H1 (cell line): ENCODE measurements at regions not wholly inside any gene's neighbourhood (a gene's known extent, or its start where the extent isn't known, plus 50 kb on each side); places are given as distances from the start of the nearest gene placed in this dataset.

Experiments used
- CTCF ChIA-PET: fragments of 300-600 bp; sonication (Branson Sonifier 250); formaldehyde crosslinking; loops from one replicate; lab custom pipeline; 2021; ENCODE audit not compliant: partially characterized antibody; lab: Charles Lee
- POLR2A ChIA-PET: fragments of 300-600 bp; sonication (Branson Sonifier 250); formaldehyde crosslinking; loops from one replicate; lab custom pipeline; 2021; ENCODE audit warnings: inconsistent platforms; ENCODE audit not compliant: partially characterized antibody; lab: Charles Lee
- DNase-seq, 2 experiments: peaks; one replicate each; pipeline versions ENCODE4 v3.0.0 to v3.0.0-alpha.2; 2010 to 2022; ENCODE audit warnings: low spot score in 2 of 2, low read depth in 1 of 2, mixed read lengths in 1 of 2
- FAIRE-seq: peaks from 2 replicates; lab custom pipeline; 2011; peaks lifted over from hg19 to GRCh38; lab: Jason Lieb, UNC
- H2AFZ ChIP-seq: 2 replicates; pipeline ENCODE4 v1.8.1; 2012; ENCODE audit warnings: low read length, inconsistent platforms
- H2AK5ac ChIP-seq: 2 replicates; pipeline ENCODE4 v1.6.1; 2013; ENCODE audit warnings: low read depth, low read length
- H2BK120ac ChIP-seq: replicated peaks from 2 replicates; pipeline ENCODE3; 2013; ENCODE audit warnings: low read depth, low read length, inconsistent platforms
- H2BK12ac ChIP-seq: 2 replicates; pipeline ENCODE4 v1.6.1; 2013; ENCODE audit warnings: low read depth, low read length
- H2BK15ac ChIP-seq: 2 replicates; pipeline ENCODE4 v1.6.1; 2013; ENCODE audit warnings: low read length
- H2BK20ac ChIP-seq: 2 replicates; pipeline ENCODE4 v1.6.1; 2013; ENCODE audit warnings: low read length
- H2BK5ac ChIP-seq: 2 replicates; pipeline ENCODE4 v1.6.1; 2013; ENCODE audit warnings: low read depth, low read length
- H3K14ac ChIP-seq: 2 replicates; pipeline ENCODE4 v1.6.1; 2013; ENCODE audit warnings: inconsistent platforms; ENCODE audit not compliant: insufficient read length
- H3K18ac ChIP-seq: 2 replicates; pipeline ENCODE4 v1.6.1; 2013; ENCODE audit warnings: low read length; ENCODE audit errors: extremely low read depth
- H3K23ac ChIP-seq: 2 replicates; pipeline ENCODE4 v1.6.1; 2013; ENCODE audit warnings: inconsistent platforms; ENCODE audit not compliant: insufficient read length
- H3K23me2 ChIP-seq: 2 replicates; pipeline ENCODE4 v1.6.1; 2013; ENCODE audit warnings: low read depth, low read length
- H3K27ac ChIP-seq: 2 replicates; pipeline ENCODE4 v1.6.1; 2011; ENCODE audit warnings: low read depth, low read length, inconsistent platforms
- H3K27me3 ChIP-seq, 4 experiments: replicated peaks in 1 of 4; 1 replicate in 1 of 4; 2 replicates in 3 of 4; pipeline versions ENCODE4 v1.6.1 to v1.8.1; 2011 to 2013; ENCODE audit warnings: low read length in 3 of 4, mild to moderate bottlenecking in 3 of 4, inconsistent platforms in 2 of 4, mixed read lengths in 2 of 4, moderate library complexity in 1 of 4; ENCODE audit not compliant: control insufficient read depth in 3 of 4, insufficient read depth in 3 of 4; ENCODE audit errors: extremely low read depth in 1 of 4
- H3K36me3 ChIP-seq, 4 experiments: 2 replicates each; pipeline versions ENCODE4 v1.6.1 to v1.8.1; 2011 to 2013; ENCODE audit warnings: mild to moderate bottlenecking in 4 of 4, low read length in 3 of 4, moderate library complexity in 2 of 4, control low read depth in 1 of 4, inconsistent platforms in 1 of 4; ENCODE audit not compliant: insufficient read depth in 4 of 4, control insufficient read depth in 2 of 4
- H3K4ac ChIP-seq: replicated peaks from 2 replicates; pipeline ENCODE3; 2013; ENCODE audit warnings: low read length, low read depth, mixed read lengths, inconsistent platforms; ENCODE audit not compliant: insufficient read length
- H3K4me1 ChIP-seq, 4 experiments: replicated peaks in 1 of 4; 1 replicate in 1 of 4; 2 replicates in 3 of 4; pipeline versions ENCODE4 v1.6.1 to v1.8.1; 2011 to 2013; ENCODE audit warnings: low read length in 3 of 4, inconsistent platforms in 2 of 4, mixed read lengths in 1 of 4; ENCODE audit not compliant: insufficient read depth in 4 of 4, control insufficient read depth in 3 of 4
- H3K4me2 ChIP-seq, 2 experiments: 2 replicates each; pipeline versions ENCODE4 v1.6.1 to v1.8.1; 2011 to 2013; ENCODE audit warnings: low read depth in 2 of 2, low read length in 2 of 2, control low read depth in 1 of 2, inconsistent platforms in 1 of 2, mild to moderate bottlenecking in 1 of 2; ENCODE audit not compliant: insufficient read depth in 1 of 2
- H3K4me3 ChIP-seq, 4 experiments: fragments of 200-600, 300-600 bp in 1 of 4; sonication (generic), shearing (Covaris generic), sonication (Bioruptor Twin) in 1 of 4; 2 replicates each; pipeline versions ENCODE4 v1.5.1 to v1.8.1; 2011 to 2016; ENCODE audit warnings: low read length in 4 of 4, low read depth in 3 of 4, control low read depth in 2 of 4, inconsistent platforms in 2 of 4, mild to moderate bottlenecking in 2 of 4, mixed read lengths in 1 of 4, moderate library complexity in 1 of 4; ENCODE audit not compliant: insufficient read depth in 2 of 4; ENCODE audit errors: extremely low read depth in 1 of 4
- H3K56ac ChIP-seq: replicated peaks from 2 replicates; pipeline ENCODE3; 2013; ENCODE audit warnings: low read depth, mild to moderate bottlenecking, mixed read lengths, low read length, inconsistent platforms; ENCODE audit not compliant: insufficient read length
- H3K79me1 ChIP-seq: 2 replicates; pipeline ENCODE4 v1.6.1; 2013; ENCODE audit warnings: low read depth, low read length, control low read depth
- H3K79me2 ChIP-seq, 2 experiments: 2 replicates each; pipeline versions ENCODE4 v1.6.1 to v1.8.1; 2012 to 2013; ENCODE audit warnings: low read length in 2 of 2, mild to moderate bottlenecking in 2 of 2, inconsistent platforms in 1 of 2; ENCODE audit not compliant: insufficient read depth in 2 of 2, control insufficient read depth in 1 of 2
- H3K9ac ChIP-seq, 4 experiments: replicated peaks in 1 of 4; 1 replicate in 1 of 4; 2 replicates in 3 of 4; pipeline versions ENCODE4 v1.6.1 to v1.8.1; 2011 to 2013; ENCODE audit warnings: low read depth in 3 of 4, low read length in 3 of 4, control low read depth in 2 of 4, mild to moderate bottlenecking in 2 of 4, moderate library complexity in 2 of 4, inconsistent platforms in 1 of 4; ENCODE audit errors: extremely low read depth in 1 of 4
- H3K9me3 ChIP-seq, 2 experiments: 2 replicates each; pipeline versions ENCODE4 v1.6.1 to v1.8.1; 2012 to 2013; ENCODE audit warnings: mild to moderate bottlenecking in 2 of 2, moderate library complexity in 2 of 2, control low read depth in 1 of 2, inconsistent platforms in 1 of 2, low read depth in 1 of 2, low read length in 1 of 2, mixed read lengths in 1 of 2; ENCODE audit not compliant: insufficient read depth in 2 of 2
- H4K20me1 ChIP-seq, 2 experiments: replicated peaks in 1 of 2; 2 replicates each; pipeline versions ENCODE3 to v1.8.1; 2011 to 2013; ENCODE audit warnings: inconsistent platforms in 2 of 2, low read length in 2 of 2, mild to moderate bottlenecking in 1 of 2; ENCODE audit not compliant: insufficient read depth in 2 of 2, control insufficient read depth in 1 of 2
- H4K5ac ChIP-seq: 2 replicates; pipeline ENCODE4 v1.6.1; 2013; ENCODE audit warnings: low read length, low read depth, mixed read lengths, inconsistent platforms; ENCODE audit not compliant: insufficient read length
- H4K8ac ChIP-seq: 2 replicates; pipeline ENCODE4 v1.8.0; 2013; ENCODE audit warnings: mild to moderate bottlenecking, moderate library complexity, low read length, inconsistent platforms; ENCODE audit not compliant: insufficient read depth; ENCODE audit errors: extremely low read depth
- H4K91ac ChIP-seq: replicated peaks from 2 replicates; pipeline ENCODE3; 2013; ENCODE audit warnings: low read length, mixed read lengths, inconsistent platforms; ENCODE audit not compliant: insufficient read length
- EP300 ChIP-seq, 2 experiments: IDR thresholded peaks; 1 replicate in 1 of 2; 2 replicates in 1 of 2; pipeline ENCODE4 v1.6.1; 2011 to 2012; ENCODE audit warnings: low read depth in 2 of 2, low read length in 2 of 2, mild to moderate bottlenecking in 2 of 2, borderline replicate concordance in 1 of 2, inconsistent platforms in 1 of 2, moderate library complexity in 1 of 2
- WGBS, 2 experiments: shearing (Covaris generic) in 1 of 2; methylation state at CpG; one replicate each; pipeline versions ENCODE4 v1.1.6 to v1.1.7; 2013 to 2015; ENCODE audit warnings: low lambda C conversion rate in 2 of 2, mixed read lengths in 2 of 2, inconsistent platforms in 1 of 2, low coverage in 1 of 2, missing lambda C conversion rate in 1 of 2; ENCODE audit not compliant: insufficient replicate concordance in 2 of 2, insufficient coverage in 1 of 2, insufficient read length in 1 of 2; ENCODE audit errors: extremely low coverage in 1 of 2, missing lambda C conversion rate in 1 of 2; 5-methylcytosine and 5-hydroxymethylcytosine counted together

DNA sequence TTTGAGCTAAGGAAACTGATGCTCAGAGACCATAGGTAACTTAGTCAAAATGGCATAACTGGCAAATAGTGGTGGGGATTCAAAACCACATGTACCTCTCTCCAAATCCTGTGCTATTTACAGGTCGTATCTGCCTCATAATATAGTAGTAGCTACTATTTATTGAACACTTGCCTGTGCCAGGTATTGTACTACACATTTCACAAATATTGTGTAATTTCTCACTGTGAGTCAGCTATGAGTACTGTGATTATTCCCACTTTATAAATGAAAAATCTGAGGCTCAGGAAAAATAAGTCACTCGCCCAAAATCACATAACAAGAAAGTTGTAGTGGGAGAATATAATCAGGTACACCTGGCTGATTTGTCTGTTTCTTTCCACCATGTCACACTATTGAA is 199.8 kb upstream of the FAT3 start:
- Histone ChIP-seq H3K36me3 (no peaks in the 10 kb centered on the region), H4K8ac (no peak overlapping the region), H3K23ac (no peak overlapping the region), H2BK12ac (no peak overlapping the region), H4K5ac (no peak overlapping the region), H3K18ac (no peak overlapping the region), H2AFZ (no peak overlapping the region), H3K14ac (no peak overlapping the region), H3K4me1 (no peaks in the 10 kb centered on the region), H3K79me1 (no peaks in the 10 kb centered on the region), H3K23me2 (no peaks in the 10 kb centered on the region), H2BK5ac (no peak overlapping the region), H3K27me3 (no peaks in the 10 kb centered on the region), H3K4me3 (no peak overlapping the region), H2AK5ac (no peak overlapping the region), H3K4ac (no peak overlapping the region), H3K56ac (no peak overlapping the region), H4K91ac (no peak overlapping the region), H3K9me3 (no peaks in the 10 kb centered on the region), H2BK120ac (no peak overlapping the region), H4K20me1 (no peaks in the 10 kb centered on the region), H3K4me2 (no peak overlapping the region), H2BK15ac (no peak overlapping the region), H2BK20ac (no peak overlapping the region), H3K79me2 (no peaks in the 10 kb centered on the region), H3K27ac (no peak overlapping the region), H3K9ac (no peak overlapping the region)
- POLR2A ChIA-PET, result no interaction called here
- WGBS, 2 experiments, result 89% methylated on average over 2 of the region's 2 CpGs; no CpG with 5 or more reads in 1 of the 2 experiments
- CTCF ChIA-PET, result no interaction called here
- DNase-seq (no peak), FAIRE-seq (no peak)
- TF ChIP-seq EP300 (IDR thresholded peaks at IDR 0.05; ENCODE audit: borderline replicate concordance in 1 of 2, low read depth in 2 of 2, low read length in 2 of 2), result no peak
